ENCODE measurements at regions not wholly inside any gene's neighbourhood (a gene's known extent, or its start where the extent isn't known, plus 50 kb on each side); places are given as distances from the start of the nearest gene placed in this dataset.

- TF ChIP-seq EZH2 (IDR thresholded peaks at IDR 0.05) (no peak), CTCF (IDR thresholded peaks at IDR 0.05) (no peak), EZH2phosphoT487 (IDR thresholded peaks at IDR 0.05) (no peak)
These were observed 97.7 kb downstream of the ANXA5 start for GRCh38 chr4:121599049-121599448.
